SK-N-MC (cell line): ENCODE measurements at regions not wholly inside any gene's neighbourhood (a gene's known extent, or its start where the extent isn't known, plus 50 kb on each side); places are given as distances from the start of the nearest gene placed in this dataset.

Experiments used
- DNase-seq: peaks from one replicate; pipeline ENCODE4 v3.0.0-alpha.2; 2011; ENCODE audit warnings: low read depth, low spot score
- H3K27ac ChIP-seq: fragments of 200-600 bp; sonication (generic); 2 replicates; pipeline ENCODE4 v1.5.1; 2016; ENCODE audit warnings: mixed run types
- H3K36me3 ChIP-seq: fragments of 200-600 bp; sonication (generic); 2 replicates; pipeline ENCODE4 v1.6.1; 2017; ENCODE audit warnings: antibody characterized with exemption, low read length, mixed read lengths; ENCODE audit not compliant: insufficient read depth
- H3K4me3 ChIP-seq: fragments of 200-600 bp; sonication (generic); 2 replicates; pipeline ENCODE4 v1.5.1; 2016
- H3K9ac ChIP-seq: fragments of 200-600 bp; sonication (generic); 2 replicates; pipeline ENCODE4 v1.8.0; 2017; ENCODE audit warnings: mixed run types, mixed read lengths; ENCODE audit not compliant: insufficient read length
- H3K9me3 ChIP-seq: fragments of 200-600 bp; sonication (generic); 2 replicates; pipeline ENCODE4 v1.6.1; 2017; ENCODE audit warnings: low read depth, mild to moderate bottlenecking, antibody characterized with exemption, low read length, moderate library complexity, mixed read lengths
- EZH2 ChIP-seq: fragments of 200-600 bp; sonication (generic); IDR thresholded peaks from one replicate; pipeline ENCODE4 v1.6.1; 2017; ENCODE audit warnings: antibody characterized with exemption
- FOXP2 ChIP-seq: optimal IDR thresholded peaks from 2 replicates; pipeline ENCODE3; 2011; ENCODE audit warnings: mild to moderate bottlenecking, moderate library complexity; ENCODE audit not compliant: insufficient read depth; ENCODE audit errors: extremely low read length, control extremely low read depth
- POLR2AphosphoS5 ChIP-seq: IDR thresholded peaks from 2 replicates; pipeline ENCODE4 v1.6.1; 2012; ENCODE audit warnings: mild to moderate bottlenecking, low read depth, low read length, borderline replicate concordance

GRCh38 chr2:150159300-150159699, 328.2 kb downstream of the RND3 start:
- Histone ChIP-seq H3K36me3 (no peaks in the 10 kb centered on the region), H3K27ac (no peak overlapping the region), H3K9ac (no peak overlapping the region), H3K9me3 (no peaks in the 10 kb centered on the region), H3K4me3 (no peak overlapping the region)
- DNase-seq, result no peak
- TF ChIP-seq POLR2AphosphoS5, result no peak
- TF ChIP-seq FOXP2, result no peak
- TF ChIP-seq EZH2, result no peak

- no peak overlapping the region for H3K27ac ChIP-seq
- H3K4me3 ChIP-seq, result no peak overlapping the region
- H3K36me3 ChIP-seq, result no peaks in the 10 kb centered on the region
- DNase-seq, result no peak
- no peak overlapping the region for H3K9ac ChIP-seq
- no peak for TF ChIP-seq EZH2
- no peak for TF ChIP-seq POLR2AphosphoS5
- no peak for TF ChIP-seq FOXP2
- no peaks in the 10 kb centered on the region for H3K9me3 ChIP-seq
Measured at GRCh38 chr2:150156876-150157275, 330.6 kb downstream of the RND3 start.

GRCh38 chr2:150156415-150156814, 331.1 kb downstream of the RND3 start:
- H3K36me3 ChIP-seq, result no peaks in the 10 kb centered on the region
- no peak for DNase-seq
- H3K27ac ChIP-seq, result no peak overlapping the region
- H3K4me3 ChIP-seq, result no peak overlapping the region
- H3K9ac ChIP-seq, result no peak overlapping the region
- no peaks in the 10 kb centered on the region for H3K9me3 ChIP-seq
- no peak for TF ChIP-seq FOXP2
- no peak for TF ChIP-seq EZH2
- no peak for TF ChIP-seq POLR2AphosphoS5

GRCh38 chr2:150154308-150154797, 333.1 kb downstream of the RND3 start:
- Histone ChIP-seq H3K9ac (no peak overlapping the region), H3K27ac (no peak overlapping the region), H3K4me3 (no peak overlapping the region), H3K36me3 (no peaks in the 10 kb centered on the region), H3K9me3 (no peaks in the 10 kb centered on the region)
- no peak for DNase-seq
- no peak for TF ChIP-seq POLR2AphosphoS5
- no peak for TF ChIP-seq EZH2
- TF ChIP-seq FOXP2, result no peak

- no peaks in the 10 kb centered on the region for H3K9me3 ChIP-seq
- H3K27ac ChIP-seq, result no peak overlapping the region
- no peak for DNase-seq
- TF ChIP-seq EZH2, result no peak
- TF ChIP-seq FOXP2, result no peak
- no peak for TF ChIP-seq POLR2AphosphoS5
- H3K36me3 ChIP-seq, result no peaks in the 10 kb centered on the region
- no peak overlapping the region for H3K4me3 ChIP-seq
- H3K9ac ChIP-seq, result no peak overlapping the region
Measured at GRCh38 chr2:150153646-150154307, 333.7 kb downstream of the RND3 start.

- Histone ChIP-seq H3K36me3 (no peaks in the 10 kb centered on the region), H3K27ac (no peak overlapping the region)
- TF ChIP-seq FOXP2, result no peak
- no peak for TF ChIP-seq EZH2
Measured at GRCh38 chr2:150152230-150152629, 335.2 kb downstream of the RND3 start.

GRCh38 chr2:150150144-150150543, 337.3 kb downstream of the RND3 start:
- no peak for TF ChIP-seq FOXP2
- TF ChIP-seq EZH2, result no peak
- TF ChIP-seq POLR2AphosphoS5, result no peak
- Histone ChIP-seq H3K4me3 (no peak overlapping the region), H3K9ac (no peak overlapping the region), H3K9me3 (no peaks in the 10 kb centered on the region), H3K36me3 (no peaks in the 10 kb centered on the region), H3K27ac (no peak overlapping the region)
- no peak for DNase-seq

More at GRCh38 chr2:150152230-150152629, 335.2 kb downstream of the RND3 start:
- no peaks in the 10 kb centered on the region for H3K9me3 ChIP-seq
- H3K9ac ChIP-seq, result no peak overlapping the region
- H3K4me3 ChIP-seq, result no peak overlapping the region
- no peak for DNase-seq

GRCh38 chr2:150147889-150148683, 339.4 kb downstream of the RND3 start:
- H3K36me3 ChIP-seq, result no peaks in the 10 kb centered on the region
- no peak for DNase-seq
- no peak overlapping the region for H3K27ac ChIP-seq
- no peak for TF ChIP-seq POLR2AphosphoS5
- TF ChIP-seq EZH2, result no peak
- TF ChIP-seq FOXP2, result no peak
- H3K4me3 ChIP-seq, result no peak overlapping the region
- no peak overlapping the region for H3K9ac ChIP-seq
- no peaks in the 10 kb centered on the region for H3K9me3 ChIP-seq
